ENCODE measurements at regions not wholly inside any gene's neighbourhood (a gene's known extent, or its start where the extent isn't known, plus 50 kb on each side); places are given as distances from the start of the nearest gene placed in this dataset.

GRCh38 chr1:173128742-173129141 lies 78.0 kb upstream of the TNFSF18 start:
- intact Hi-C loops (cut with DNase I) = no loop called here
- ATAC-seq (ENCODE audit: poor library complexity) (no peak), DNase-seq (no peak)

- intact Hi-C loops (cut with DNase I) = no loop called here
- DNase-seq (no peak), ATAC-seq (ENCODE audit: poor library complexity) (no peak)
These were observed 76.9 kb upstream of the TNFSF18 start for GRCh38 chr1:173127369-173128307.

GRCh38 chr1:173126421-173126820 lies 75.7 kb upstream of the TNFSF18 start:
- DNase-seq = no peak
- intact Hi-C loops (cut with DNase I) = no loop called here
- ATAC-seq (ENCODE audit: poor library complexity) = no peak

GRCh38 chr1:173122958-173123852 lies 72.5 kb upstream of the TNFSF18 start:
- ATAC-seq (ENCODE audit: poor library complexity) = peak; percentile 96
- DNase-seq = peak; percentile 82
- intact Hi-C loops (cut with DNase I) = no loop called here

GRCh38 chr1:173122344-173122935 lies 71.7 kb upstream of the TNFSF18 start:
- ATAC-seq (ENCODE audit: poor library complexity) (peak; percentile 42), DNase-seq (no peak)
- intact Hi-C loops (cut with DNase I) = no loop called here

- ATAC-seq (ENCODE audit: poor library complexity) = no peak
- intact Hi-C loops (cut with DNase I) = no loop called here
- no peak for DNase-seq
These were observed 67.7 kb upstream of the TNFSF18 start for GRCh38 chr1:173118404-173118803.

GRCh38 chr1:173117761-173118160 lies 67.0 kb upstream of the TNFSF18 start:
- ATAC-seq (ENCODE audit: poor library complexity) (no peak), DNase-seq (no peak)
- intact Hi-C loops (cut with DNase I) = no loop called here

GRCh38 chr1:173117108-173117633 lies 66.4 kb upstream of the TNFSF18 start:
- peak; percentile 39 for ATAC-seq (ENCODE audit: poor library complexity)
- intact Hi-C loops (cut with DNase I) = no loop called here

GRCh38 chr1:173114346-173114745 lies 63.6 kb upstream of the TNFSF18 start:
- DNase-seq = no peak
- ATAC-seq (ENCODE audit: poor library complexity) = no peak
- intact Hi-C loops (cut with DNase I) = no loop called here

More at GRCh38 chr1:173117108-173117633, 66.4 kb upstream of the TNFSF18 start:
- no peak for DNase-seq

- DNase-seq (no peak), ATAC-seq (ENCODE audit: poor library complexity) (no peak)
- intact Hi-C loops (cut with DNase I) = no loop called here
These were observed 62.4 kb upstream of the TNFSF18 start for GRCh38 chr1:173113015-173113741.

GRCh38 chr1:173112129-173112528 lies 61.4 kb upstream of the TNFSF18 start:
- intact Hi-C loops (cut with DNase I) = no loop called here
- ATAC-seq (ENCODE audit: poor library complexity) = no peak
- no peak for DNase-seq

- ATAC-seq (ENCODE audit: poor library complexity) (no peak), DNase-seq (no peak)
- intact Hi-C loops (cut with DNase I) = no loop called here
These were observed 57.0 kb upstream of the TNFSF18 start for GRCh38 chr1:173107696-173108095.

- ATAC-seq (ENCODE audit: poor library complexity) (no peak), DNase-seq (no peak)
- intact Hi-C loops (cut with DNase I) = no loop called here
These were observed 52.3 kb upstream of the TNFSF18 start for GRCh38 chr1:173103006-173103405.

- DNase-seq (no peak), ATAC-seq (ENCODE audit: poor library complexity) (no peak)
- intact Hi-C loops (cut with DNase I) = no loop called here
These were observed 50.8 kb upstream of the TNFSF18 start for GRCh38 chr1:173101589-173101988.

- no peak for DNase-seq
- intact Hi-C loops (cut with DNase I) = no loop called here
- ATAC-seq (ENCODE audit: poor library complexity) = no peak
These were observed 49.9 kb upstream of the TNFSF18 start for GRCh38 chr1:173100476-173101107.
